HG03060 (cell line): ENCODE measurements at regions not wholly inside any gene's neighbourhood (a gene's known extent, or its start where the extent isn't known, plus 50 kb on each side); places are given as distances from the start of the nearest gene placed in this dataset.

Experiments used
- ATAC-seq: cut with Tn5 transposase; IDR thresholded peaks from one replicate; pipeline ENCODE4 v1.9.1; 2021; ENCODE audit warnings: low read depth, moderate number of reproducible peaks; ENCODE audit not compliant: unreplicated experiment

DNA sequence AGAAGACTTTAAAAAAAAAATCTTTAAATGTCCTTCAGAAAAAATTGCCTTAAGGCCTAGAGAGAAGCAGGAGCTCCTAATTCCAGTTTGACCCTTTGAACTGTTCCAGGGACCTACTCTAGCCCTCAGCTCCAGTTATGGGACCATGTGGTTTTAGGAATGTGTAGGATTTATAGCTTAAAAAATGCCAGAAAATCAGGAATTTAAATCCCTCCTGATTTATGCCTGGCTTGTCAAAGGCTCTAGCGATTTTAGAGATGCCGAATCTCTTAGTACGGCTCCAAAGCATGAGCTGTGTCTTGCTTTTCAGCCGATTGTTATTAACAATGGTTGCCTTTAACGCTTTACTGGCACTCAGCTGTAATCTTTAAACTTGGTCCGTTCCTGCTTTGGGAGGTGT lies 130.6 kb upstream of the NPVF start:
- ATAC-seq, result no peak

DNA sequence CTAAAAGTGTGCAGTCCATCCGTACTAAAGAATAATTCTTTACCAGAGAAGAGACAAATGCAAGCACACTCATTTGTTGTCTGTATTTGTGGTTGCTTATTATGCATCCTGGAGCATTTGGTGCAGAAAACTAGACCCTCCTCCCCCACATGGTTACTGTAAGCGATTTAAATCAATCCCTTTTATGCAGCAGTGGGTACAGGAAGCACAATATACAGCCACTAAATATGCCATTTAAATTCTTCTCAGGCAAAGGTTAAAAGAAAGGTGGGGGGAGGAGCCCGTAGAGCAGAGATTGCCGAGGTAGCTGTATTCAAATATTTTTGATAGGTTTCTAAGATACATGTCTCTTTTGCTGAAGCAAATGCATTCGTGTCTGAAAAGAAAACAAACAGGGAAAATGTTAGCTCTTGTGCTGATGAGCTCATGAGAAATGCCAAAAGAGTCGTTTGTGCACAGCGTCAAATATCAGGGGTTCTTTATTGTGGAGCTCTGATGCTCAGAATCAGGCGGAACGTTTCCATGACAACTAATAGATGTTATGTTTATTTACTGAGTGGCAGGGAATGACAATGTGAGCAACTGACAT lies 131.3 kb upstream of the NPVF start:
- ATAC-seq, result no peak

DNA sequence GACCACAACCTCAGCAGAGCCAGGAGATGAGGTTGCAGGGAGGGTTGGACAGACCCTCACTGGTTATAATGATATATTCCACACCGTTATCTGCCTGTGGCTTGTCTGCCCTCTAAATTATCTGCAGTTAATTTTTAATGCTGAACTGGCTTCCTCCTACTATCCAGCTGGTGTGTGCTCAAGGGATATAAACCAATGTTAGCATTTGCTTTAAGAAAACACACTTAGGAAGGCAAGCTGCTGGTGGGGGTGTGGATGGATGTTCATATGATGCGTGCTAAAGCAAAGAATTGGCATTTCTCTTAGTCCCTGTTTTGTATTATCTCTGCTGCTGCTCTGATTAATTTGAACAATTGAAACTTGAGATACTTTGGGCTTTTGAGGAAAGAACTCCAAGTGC lies 132.2 kb upstream of the NPVF start:
- no peak for ATAC-seq

GRCh38 chr7:25361387-25361786 lies 133.1 kb upstream of the NPVF start:
- no peak for ATAC-seq

GRCh38 chr7:25361863-25362262 lies 133.6 kb upstream of the NPVF start:
- no peak for ATAC-seq

DNA sequence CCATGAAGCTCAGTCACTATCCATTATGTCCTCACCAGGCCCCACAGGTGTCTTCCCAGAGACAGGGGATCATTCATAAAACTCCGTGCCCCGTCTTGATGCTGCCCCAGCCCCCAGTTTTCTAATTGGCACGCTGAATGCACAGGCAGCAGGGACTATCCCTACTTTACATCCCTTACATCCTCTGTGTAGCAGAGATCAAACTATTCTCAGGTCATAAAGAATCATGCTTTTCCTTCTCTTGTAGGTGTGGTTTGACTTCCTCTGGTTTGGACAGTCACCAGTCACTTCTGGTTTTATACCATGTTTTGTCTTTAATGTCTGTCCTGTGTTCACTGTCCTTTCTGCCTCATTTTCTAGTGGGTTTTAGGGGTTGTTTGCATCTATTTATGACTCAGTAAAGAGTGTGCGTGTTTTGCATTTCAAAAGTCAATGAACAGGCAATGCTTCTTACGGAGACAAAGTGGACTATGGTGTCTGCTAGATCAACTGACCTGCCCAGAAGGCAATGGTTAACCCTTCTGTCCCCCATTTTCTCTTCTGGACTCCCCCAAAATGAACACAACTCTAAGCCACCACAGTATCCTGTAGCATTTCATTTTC lies 140.4 kb upstream of the NPVF start:
- no peak for ATAC-seq

DNA sequence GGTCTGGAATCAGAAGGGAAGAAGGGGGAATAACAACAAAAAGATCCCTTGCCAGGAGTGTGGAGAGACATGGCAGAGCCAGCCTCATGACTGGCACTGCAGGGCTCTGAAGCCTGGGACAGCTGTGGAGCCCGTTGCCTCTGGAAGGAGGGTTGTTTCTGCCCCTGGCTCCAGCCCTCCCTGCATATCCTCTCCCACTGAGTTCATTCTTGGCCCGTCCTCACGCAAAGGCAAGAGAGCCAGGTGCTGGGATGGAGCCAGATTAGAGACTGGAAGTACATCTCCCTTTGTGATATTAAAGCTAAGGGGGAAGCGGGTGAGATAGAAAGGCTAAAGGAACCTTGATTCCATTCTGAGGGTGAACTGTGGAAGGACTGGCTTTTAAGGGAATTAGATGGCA lies 141.5 kb upstream of the NPVF start:
- no peak for ATAC-seq

GRCh38 chr7:25371972-25372371 lies 143.7 kb upstream of the NPVF start:
- no peak for ATAC-seq

- no peak for ATAC-seq
Measured at GRCh38 chr7:25375805-25376600, 147.7 kb upstream of the NPVF start.

DNA sequence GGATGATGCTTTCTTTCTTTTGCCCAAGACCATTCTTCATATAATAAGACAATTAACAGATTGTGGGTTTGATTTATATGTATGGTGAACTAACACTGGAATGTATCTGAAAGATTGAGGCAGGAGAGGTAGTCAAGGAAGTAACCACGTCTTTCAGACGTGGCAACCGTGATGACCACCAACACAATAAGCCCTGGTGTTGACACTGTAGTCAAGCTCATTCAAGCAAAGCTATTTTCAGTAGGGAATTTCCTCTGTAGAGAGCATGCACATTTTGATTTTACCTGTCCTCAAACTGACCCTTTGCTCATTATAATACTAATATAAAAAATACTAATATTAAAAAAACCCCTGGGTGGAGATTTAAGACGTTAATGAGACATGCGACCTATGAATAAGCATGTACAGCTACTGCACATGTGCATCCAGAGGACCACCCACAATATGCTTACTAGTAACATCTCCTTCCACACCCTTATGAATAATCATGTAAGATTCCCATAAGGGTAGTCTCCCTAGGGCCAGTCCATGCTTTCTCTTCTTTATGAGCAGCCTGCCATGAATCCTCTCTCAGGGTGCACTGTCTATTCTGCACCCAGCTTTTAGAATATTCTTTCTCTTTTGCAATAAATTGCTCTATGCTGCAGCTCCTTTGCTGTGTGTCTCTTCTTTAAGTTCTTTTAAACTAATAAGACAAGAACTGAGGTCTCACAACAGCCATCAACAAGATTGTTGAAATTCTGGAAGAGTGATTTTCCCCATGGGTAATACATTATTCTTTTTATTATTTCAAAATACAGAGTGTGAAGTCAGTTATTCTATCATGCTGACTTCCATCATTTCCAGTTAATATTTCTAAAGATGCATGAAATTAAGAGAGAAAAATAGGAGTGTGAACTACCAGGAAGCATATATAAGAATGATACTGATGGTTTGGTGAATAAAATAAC lies 151.3 kb upstream of the NPVF start:
- ATAC-seq, result no peak

- ATAC-seq, result no peak
Measured at GRCh38 chr7:25381818-25382589, 153.7 kb upstream of the NPVF start.

GRCh38 chr7:25382869-25383268 lies 154.6 kb upstream of the NPVF start:
- no peak for ATAC-seq

DNA sequence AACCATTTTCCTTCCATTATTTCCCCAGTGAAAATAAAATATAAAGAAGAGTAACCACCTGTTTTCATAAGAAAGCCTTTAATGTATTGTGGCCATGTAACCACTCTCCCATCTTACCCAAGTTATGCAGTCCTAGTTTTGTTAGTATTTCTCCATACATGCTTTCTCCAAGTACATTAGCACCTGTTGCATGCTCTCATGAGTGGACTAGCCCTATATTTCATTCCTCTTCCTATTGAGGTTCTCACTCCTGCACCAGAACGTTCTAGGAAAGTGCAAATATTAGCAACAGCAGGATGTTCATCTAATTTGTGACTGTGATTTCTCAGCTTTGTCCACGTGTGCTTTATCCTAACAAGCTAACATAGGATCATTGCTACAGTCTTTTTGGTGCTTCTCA lies 155.1 kb upstream of the NPVF start:
- ATAC-seq, result no peak

DNA sequence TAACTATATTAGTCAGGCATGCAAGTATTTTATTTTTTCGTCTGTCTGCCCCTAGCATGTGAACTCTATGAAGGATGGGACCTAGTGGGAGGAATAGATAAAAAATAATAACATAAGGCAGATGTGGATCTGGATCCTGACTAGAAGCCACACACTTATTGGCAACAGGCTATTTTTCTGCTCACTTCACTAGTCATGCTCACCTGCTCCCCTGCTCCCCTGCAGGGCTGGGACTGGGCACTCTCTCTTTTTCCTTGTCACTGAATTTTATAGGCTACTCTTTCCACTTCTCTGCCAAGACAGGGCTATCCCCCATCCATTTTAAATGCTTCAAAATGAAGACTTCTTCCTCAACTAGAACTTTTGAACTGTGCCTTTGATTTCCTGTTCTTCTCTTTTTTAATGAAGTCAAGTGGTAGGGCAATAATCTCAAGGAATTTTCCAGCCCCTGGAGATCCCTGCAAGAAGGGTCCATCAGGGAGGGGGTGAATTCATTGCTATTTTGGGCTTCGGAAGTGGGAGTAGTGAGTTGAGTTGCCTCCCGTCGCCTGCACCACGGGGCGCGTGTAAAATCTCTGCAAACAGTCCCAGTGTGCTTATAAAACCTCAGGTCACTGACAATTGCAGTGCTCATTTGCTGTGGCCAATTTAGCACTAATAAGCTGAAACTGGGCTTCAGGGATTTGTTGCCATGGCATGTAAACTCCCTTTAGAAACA lies 156.7 kb upstream of the NPVF start:
- ATAC-seq, result no peak

DNA sequence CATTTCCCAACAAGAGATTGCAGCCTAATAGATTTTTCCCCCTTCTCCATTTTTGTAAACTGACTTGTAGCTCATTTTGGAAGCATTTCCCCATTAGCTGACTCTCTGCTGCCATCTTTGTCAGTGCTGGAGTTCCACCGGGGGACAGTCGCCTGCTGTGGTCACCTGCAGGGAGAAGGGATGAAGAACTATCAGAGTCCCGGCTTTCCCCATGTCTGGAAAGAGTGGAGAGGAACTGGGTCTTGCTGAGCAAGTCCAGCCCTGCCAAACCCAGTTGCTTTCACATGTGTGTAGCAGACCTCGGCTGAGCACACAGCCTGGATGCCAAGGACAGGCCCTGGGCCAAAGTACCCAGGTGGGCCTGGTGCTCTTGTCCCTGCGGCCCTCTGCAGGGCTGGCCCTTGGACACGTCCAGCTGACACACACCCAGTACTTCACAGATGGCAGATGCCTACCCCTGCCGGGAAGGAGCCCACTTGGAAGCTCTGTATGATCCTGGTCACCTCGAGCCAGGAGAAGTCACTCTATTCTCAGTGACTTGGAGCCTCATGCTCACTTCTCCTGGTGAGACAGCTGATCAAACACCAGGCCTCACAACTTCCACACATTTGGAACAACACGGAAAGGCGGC lies 157.3 kb upstream of the NPVF start:
- ATAC-seq, result no peak

DNA sequence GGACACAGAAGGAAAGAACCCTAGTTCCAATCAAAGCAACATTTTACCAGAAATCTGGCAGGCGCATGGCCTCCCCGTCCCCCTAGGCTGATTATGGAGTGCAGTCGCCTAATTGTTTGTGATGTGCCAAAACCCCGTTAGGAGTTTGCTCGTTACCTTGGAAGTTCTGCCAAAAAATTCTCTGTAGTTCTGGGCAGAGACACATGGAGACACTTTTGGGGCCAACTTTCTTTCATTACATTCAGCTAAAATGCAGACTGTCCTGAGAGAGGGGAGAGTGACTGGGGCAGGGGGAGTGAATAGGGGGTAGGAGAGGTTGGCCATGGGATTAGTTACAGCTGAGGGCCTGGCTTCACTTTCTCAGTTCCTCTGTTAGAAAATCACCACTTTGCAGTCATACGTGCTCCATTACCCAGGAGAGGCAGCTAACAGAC lies 158.0 kb upstream of the NPVF start:
- ATAC-seq, result no peak

GRCh38 chr7:25388681-25389080 lies 160.4 kb upstream of the NPVF start:
- ATAC-seq, result no peak

DNA sequence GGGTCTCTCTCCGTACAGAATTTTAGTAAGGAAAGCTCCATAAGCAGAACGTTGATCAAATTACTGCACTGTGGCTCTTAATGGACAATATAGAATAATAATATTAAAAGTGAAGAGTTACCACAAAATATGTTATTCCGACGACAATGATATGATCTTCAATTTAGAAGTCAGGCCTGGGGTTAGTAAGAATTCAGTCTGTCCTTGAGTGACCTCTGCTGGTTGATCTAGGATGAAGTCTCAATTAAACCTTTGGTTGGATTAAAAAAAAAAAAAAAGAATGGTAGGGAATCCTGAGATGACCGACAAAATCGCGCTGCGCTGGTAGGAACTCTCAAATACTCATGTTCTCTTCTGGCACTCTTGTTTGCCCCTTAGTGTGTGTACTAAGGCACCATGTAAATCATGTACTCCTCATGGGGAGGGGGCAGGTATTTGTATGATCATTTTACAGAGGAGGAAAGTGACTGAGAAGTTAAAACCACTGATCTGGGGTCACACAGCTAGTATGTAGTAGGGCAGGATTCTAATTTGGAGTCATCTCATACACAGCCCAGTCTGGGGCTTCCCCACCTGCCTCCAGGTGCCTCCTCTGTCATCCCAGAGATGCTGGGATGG lies 161.3 kb upstream of the NPVF start:
- ATAC-seq, result no peak
